HG03196 (cell line): ENCODE measurements at regions not wholly inside any gene's neighbourhood (a gene's known extent, or its start where the extent isn't known, plus 50 kb on each side); places are given as distances from the start of the nearest gene placed in this dataset.

Experiments
- ATAC-seq: cut with Tn5 transposase; IDR thresholded peaks from one replicate; pipeline ENCODE4 v1.9.1; 2021; ENCODE audit not compliant: unreplicated experiment

DNA sequence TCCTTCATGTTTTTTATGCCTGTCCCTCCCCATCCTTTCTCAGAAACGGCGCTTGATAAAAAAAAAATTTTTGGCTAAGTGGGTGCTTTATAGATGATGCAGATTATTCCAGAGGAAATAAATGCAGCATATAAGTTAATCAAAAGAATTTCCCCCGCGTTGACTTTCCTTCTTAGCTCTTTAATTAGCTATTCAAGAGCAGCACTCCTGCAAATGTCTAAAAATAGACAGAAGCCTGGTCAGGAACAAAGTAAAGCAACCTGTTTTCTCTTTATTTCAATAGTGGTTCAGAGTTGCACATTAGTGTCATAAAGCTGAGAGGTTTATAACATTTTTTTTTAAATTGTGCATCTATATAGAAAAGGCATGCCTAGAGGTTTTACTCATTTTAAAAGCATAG is 439.5 kb upstream of the LRRC7 start:
- ATAC-seq = no peak

- no peak for ATAC-seq
Observed at GRCh38 chr1:69129538-69129937, 438.2 kb upstream of the LRRC7 start.

DNA sequence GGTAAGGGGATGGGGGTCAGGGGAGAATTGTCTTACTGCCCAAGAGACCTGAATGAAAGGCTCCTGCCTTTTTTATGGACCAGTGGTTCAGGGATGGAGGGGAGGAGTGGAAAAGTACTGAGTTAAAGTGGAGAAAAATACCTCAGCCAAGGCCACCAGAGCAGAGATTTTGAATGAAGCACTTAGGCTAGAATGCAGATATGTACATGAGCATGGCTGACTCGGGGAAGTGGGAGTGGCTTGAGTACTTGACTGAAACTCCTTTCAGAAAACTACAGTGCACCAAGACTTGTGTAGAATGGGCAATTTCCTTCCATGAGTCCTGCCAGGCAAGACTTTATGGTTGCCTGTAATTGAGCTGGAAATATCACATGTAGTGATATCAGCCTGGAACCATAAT is 429.6 kb upstream of the LRRC7 start:
- ATAC-seq = no peak

GRCh38 chr1:69139007-69139406 is 428.7 kb upstream of the LRRC7 start:
- no peak for ATAC-seq

- no peak for ATAC-seq
Observed at GRCh38 chr1:69146303-69146702, 421.4 kb upstream of the LRRC7 start.

- ATAC-seq = no peak
Observed at GRCh38 chr1:69148731-69149130, 419.0 kb upstream of the LRRC7 start.

- no peak for ATAC-seq
Observed at GRCh38 chr1:69157046-69157756, 410.5 kb upstream of the LRRC7 start.

GRCh38 chr1:69163241-69163640 is 404.5 kb upstream of the LRRC7 start:
- ATAC-seq = no peak

- no peak for ATAC-seq
Observed at GRCh38 chr1:69163779-69164178, 403.9 kb upstream of the LRRC7 start.

DNA sequence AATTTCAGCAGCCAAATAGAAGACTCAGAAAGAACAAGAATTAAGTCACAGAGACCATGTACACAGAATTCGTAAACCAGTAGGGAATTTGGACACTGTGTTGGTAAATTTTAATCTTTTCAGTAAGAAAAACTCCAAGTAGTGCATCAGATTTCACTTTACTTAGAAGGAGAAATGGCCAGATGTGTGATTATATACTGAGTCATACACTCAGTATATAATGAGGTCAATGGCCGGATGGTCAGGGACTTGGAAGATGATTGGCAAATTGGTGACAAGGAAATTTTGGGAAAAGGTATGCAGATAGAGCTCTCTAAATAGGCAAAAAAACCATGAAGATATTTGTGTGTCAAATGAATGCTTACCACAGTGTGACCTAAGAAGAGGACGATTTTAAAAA is 399.8 kb upstream of the LRRC7 start:
- no peak for ATAC-seq

- ATAC-seq = no peak
Observed at GRCh38 chr1:69171248-69171647, 396.5 kb upstream of the LRRC7 start.

GRCh38 chr1:69172003-69173000 is 395.4 kb upstream of the LRRC7 start:
- no peak for ATAC-seq

DNA sequence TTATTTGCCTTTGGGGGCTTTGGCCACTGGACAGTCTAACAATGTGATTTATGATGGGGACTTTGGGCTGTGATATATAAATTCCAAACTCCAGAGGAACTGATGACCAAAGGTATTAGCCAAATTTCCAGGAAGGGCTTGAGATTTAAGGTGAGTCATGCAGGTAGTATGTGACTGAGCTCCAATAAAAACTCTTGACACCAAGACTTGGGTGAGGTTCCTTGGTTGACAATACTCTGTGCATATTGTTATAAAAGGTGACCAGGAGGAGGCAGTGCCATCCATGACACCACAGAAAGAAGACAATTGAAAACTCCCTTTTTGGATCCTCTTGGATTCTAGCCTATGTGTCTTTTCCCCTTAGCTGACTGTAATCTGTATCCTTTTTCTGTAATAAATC is 392.7 kb upstream of the LRRC7 start:
- ATAC-seq = no peak

GRCh38 chr1:69180358-69180757 is 387.4 kb upstream of the LRRC7 start:
- ATAC-seq = no peak

DNA sequence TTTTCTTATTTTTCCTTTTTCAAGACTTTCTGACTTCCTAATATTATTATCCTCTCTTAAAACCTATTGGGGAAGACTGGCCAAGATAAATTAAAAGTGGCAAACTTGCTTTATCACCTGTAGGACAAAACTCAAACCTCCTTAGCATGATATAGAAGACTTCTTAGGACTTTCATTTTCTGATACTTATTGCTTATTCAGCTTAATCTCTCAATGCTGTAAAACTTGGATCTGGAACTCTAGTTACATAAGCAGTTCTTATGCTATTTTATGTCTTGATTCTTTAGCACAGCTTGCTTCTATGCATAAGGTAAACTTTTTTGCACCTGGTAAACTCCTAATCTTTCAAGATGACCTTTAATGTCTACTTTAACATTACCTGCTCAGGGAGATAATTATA is 382.3 kb upstream of the LRRC7 start:
- no peak for ATAC-seq

- no peak for ATAC-seq
Observed at GRCh38 chr1:69191335-69191734, 376.4 kb upstream of the LRRC7 start.

- ATAC-seq = no peak
Observed at GRCh38 chr1:69195136-69195535, 372.6 kb upstream of the LRRC7 start.

DNA sequence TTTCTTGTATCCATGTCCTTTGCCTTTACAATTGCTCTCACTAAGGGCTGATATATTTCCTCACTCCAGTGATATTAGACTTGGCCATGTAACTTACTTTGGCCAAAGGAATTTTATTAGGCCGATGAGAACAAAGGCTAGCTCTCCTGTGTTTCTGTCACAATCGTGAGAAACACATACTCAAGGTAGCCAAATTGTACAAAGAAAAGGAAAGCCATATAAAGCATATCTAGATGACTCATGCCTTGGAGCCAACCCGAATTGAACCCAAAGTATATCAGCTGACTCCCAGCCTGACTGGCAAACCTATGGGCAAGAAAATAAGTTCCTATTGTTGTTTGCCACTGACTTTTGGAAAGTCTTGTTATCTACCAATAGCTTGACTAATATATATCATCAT is 371.7 kb upstream of the LRRC7 start:
- ATAC-seq = no peak

- ATAC-seq = no peak
Observed at GRCh38 chr1:69197816-69198215, 369.9 kb upstream of the LRRC7 start.

DNA sequence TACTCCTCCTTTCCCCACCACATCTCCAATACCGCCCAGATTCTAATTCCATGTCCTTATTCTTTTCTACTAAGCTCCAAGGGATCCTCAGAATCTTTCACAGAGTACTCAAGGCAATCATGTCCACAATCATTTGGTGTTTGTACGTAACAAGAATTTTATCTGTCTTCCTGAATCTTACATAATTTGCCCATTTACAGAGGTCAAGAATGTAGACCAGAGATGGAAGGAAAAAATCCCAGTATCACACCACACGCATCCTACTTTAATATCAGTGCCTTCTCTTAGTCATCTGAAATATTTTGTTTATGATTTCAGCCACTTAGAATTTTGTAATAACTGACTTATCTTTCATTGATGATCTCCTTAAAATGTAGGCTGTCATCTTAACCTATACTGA is 366.0 kb upstream of the LRRC7 start:
- ATAC-seq = no peak

- no peak for ATAC-seq
Observed at GRCh38 chr1:69203166-69203565, 364.6 kb upstream of the LRRC7 start.

- no peak for ATAC-seq
Observed at GRCh38 chr1:69213644-69214043, 354.1 kb upstream of the LRRC7 start.
